Right kidney (tissue), 1 donor: ENCODE measurements at regions not wholly inside any gene's neighbourhood (a gene's known extent, or its start where the extent isn't known, plus 50 kb on each side); places are given as distances from the start of the nearest gene placed in this dataset.
"Not testable (repeated sequence)": the region's sequence is repeated elsewhere in the genome, so short reads cannot be mapped to it uniquely, and the experiment has no call there.

Experiments used
- DNase-seq: peaks from one replicate; pipeline ENCODE4 v3.0.0-alpha.2; 2016

DNA sequence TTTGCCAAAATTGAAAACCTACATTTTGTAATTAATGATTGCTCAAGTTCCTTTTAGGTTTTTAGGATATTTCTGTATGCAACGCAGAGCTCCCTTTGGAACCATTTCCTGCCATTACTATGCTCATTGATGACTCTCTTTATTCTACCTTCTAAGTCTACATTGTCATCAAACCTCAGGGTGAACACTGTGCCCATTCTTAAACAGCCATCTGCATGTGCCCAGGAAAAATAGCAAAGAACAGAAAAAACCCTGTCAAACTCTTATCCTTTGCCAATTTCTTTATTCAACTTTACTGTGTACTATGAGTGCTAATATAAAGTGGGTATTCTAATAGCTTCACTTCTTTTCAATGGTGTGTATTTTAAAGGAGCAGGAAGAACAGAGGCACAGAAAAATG is 1455.9 kb downstream of the ADGRL3 start:
- DNase-seq: no peak

DNA sequence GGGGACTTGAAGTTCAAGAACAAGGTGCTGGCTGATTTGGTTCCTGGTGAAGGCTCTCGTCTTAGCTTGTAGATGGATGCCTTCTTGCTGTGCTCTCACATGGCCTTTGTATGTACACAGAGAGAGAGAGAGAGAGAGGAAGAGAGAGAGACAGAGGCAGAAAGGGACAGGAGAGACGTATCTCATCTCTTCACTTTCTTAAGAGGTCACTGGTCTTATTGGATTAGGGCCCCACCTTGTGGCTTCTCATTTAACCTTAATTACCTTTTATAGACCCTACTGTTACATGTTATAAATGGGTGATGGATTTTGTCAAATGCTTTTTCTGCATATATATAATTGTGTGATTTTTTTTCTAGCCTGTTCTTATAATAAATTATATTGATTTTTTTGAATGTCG is 1444.2 kb downstream of the ADGRL3 start:
- peak; percentile 10 for DNase-seq

DNA sequence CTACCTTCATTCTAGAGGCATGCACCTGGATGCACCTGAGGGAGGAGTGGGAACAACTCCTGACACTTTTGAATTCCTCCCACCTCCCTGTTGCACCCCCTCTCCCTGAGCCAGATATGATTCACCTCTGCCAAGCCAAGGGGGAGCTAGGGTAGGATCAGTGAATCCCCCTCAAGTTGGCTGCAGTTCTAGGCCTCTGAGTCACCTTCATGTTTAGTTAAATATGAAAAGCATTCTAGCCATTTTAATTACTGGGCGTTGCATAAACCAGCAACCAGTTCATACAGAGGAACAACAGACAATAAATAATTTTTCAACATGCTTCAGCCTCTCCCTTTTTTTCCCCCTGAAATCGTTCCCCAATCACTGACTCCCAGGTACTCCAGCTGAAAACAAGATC is 1440.2 kb downstream of the ADGRL3 start:
- DNase-seq: no peak

DNA sequence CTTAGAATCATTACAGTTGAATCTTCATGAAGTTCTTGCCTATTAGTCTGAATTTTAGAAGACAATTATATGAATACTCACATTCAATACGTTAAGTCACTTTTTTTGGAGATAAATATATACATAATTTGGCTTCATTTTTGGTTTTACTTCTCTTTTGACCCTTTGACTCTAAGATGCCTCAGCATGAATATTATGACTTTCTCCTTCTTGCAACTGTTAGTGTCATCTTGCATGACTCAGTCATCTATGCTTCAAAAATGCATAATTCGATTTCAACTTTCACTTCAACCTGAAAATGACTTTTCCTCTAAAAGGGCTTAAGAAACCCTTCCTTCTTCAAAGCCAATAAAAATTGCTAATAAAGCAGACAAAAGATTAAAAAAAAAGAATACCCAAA is 1427.5 kb downstream of the ADGRL3 start:
- DNase-seq: no peak

DNA sequence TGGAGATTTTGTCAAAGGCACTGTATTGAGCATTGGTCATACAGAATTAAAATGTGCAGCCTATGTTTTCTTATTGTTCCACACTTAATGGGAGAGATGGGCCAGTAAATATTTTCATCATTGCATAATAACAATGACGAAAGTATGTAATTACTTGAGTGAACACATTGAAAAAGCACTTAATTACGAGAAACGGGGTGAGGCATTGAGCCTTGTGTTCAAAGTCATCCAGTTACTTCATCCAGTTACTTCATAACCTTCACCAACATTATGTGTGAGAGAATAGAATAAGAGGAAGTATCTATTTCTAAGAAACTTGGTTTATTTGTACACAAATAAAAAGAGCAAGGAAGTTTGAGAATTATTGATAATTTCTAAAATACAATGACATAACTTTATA is 1427.0 kb downstream of the ADGRL3 start:
- DNase-seq: no peak

DNA sequence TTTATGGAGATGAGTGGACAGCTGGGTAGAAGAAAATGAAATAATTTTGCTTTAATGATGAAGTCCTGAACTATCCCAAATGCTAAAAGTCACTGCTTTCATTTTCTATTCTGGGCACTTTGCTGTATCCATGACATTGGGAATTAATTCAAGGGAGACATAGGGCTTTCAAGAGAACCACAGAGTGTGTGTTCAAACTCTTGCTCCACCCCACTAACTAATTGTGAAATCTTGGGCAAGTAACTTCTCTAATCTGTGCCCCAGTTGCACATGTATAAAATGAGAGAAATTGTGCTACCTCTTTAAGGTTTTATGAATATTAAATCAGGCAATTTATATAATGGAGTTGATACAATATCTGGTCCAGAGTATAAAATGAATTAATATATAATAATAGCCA is 1422.0 kb downstream of the ADGRL3 start:
- DNase-seq: no peak

DNA sequence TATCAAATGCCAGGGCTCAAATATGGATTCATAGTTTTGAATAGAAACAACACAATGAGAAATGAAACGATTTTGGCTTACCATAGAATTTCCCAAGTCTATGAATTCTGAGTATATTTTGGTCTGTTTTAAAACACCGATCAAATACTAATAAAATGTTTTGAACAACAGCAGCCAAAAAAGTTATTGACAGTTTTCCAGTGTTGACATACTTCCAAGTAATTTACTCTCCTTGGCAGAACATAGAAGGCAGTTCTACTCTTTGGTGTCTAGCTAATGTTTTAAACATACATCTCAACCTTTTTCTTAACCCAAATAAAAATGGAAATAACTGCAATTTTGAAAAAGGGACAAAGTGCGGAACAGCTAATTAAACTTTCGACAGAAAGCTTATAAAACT is 1419.8 kb downstream of the ADGRL3 start:
- no peak for DNase-seq

DNA sequence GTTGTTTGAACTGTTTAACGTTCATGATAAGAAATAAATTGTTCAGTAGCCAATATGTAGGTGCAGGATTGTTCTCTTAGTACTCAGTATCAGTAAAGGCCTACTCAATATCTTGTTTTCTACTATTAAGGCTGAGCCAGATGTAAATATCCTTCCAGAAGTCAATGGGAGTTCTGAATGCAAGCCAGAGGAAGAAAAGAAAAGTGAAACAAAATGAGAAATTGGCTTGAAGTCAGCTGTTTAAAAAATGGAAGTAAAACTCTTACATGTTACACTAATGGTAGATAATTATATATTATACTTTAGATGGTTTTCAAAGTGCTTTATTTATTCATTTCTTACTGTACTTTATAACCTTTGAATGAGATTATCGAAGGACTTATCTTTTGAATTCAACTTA is 1417.9 kb downstream of the ADGRL3 start:
- no peak for DNase-seq

DNA sequence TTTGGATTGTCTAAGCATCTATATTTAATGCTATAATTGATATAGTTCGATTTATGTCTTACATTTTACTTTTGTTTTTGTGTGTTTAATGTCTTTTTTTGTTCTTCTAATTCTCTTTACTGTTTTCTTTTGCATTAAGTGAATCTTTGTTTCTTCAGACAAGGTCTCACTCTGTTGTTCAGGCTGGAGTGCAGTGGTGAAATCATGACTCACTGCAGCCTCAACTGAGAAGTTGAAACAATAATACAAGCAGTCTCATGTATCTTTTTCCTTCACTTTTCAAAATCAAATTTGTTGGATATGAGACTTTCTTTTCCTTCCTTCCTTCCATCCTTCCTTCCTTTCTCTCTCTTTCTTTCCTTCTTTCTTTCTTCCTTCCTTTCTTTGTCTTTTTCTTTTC is 1401.6 kb downstream of the ADGRL3 start:
- no peak for DNase-seq

DNA sequence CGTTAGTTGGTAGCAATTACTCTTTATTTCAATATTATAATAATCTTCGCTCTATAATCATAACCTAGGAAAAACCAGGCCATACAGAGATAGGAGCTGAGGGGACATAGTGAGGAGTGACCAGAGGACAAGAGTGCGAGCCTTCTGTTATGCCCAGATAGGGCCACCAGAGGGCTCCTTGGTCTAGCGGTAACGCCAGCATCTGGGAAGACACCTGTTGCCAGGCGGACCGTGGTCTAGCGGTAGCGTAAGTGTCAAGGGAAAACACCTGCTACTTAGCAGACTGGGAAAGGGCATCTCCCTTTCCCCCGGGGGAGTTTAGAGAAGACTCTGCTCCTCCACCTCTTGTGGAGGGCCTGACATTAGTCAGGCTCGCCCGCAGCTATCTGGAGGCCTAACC is 1395.1 kb downstream of the ADGRL3 start:
- DNase-seq: not testable (repeated sequence)

DNA sequence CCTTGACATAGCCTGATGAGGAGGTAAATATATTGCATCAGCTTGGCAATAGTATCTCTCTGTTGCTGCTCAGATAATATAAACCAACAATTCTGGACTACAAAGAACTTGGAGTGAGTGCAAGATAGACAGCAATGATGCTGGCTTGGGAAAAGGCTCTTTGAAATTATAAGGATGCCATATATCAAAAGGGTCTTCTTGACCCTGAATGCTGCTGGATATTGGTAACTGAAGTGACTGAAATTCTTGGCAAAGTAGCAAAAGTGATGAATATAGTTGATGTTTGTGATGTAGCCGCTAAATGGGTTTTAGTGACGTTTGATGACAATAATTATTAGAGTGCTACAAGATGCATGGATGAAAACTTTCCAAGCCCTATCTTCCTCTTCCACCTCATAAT is 1391.6 kb downstream of the ADGRL3 start:
- no peak for DNase-seq

DNA sequence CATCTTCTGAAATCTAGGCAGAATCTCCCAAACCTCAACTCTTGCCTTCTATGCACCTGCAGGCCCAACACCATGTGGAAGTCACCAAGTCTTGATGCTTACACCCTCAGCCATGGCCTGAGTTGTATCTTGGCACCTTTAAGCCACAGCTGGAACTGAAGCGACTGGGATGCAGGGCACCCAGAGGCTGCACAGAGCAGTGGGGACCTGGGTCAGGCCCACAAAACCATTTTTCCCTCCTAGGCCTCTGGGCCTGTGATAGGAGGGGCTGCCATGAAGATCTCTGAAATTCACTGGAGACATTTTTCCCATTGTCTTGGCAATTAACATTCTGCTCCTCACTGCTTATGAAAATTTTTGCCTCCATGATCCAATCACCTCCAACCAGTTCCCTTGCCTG is 1388.5 kb downstream of the ADGRL3 start:
- DNase-seq: no peak

DNA sequence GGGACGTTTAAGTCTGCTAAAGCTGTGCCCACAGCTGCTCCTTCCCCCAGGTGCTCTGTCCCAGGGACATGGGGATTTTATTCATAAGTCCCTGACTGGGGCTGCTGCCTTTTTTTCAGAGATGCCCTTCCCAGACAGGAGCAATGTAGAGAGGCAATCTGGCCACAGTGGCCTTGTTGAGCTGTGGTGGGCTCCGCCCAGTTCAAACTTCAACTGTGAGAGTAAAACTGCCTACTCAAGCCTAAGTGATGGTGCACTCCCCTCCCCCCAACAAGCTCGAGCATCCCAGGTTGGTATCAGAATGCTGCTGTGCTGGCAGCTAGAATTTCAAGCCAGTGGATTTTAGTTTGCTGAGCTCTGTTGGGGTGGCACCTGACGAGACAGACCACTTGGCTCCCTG is 1371.4 kb downstream of the ADGRL3 start:
- no peak for DNase-seq

DNA sequence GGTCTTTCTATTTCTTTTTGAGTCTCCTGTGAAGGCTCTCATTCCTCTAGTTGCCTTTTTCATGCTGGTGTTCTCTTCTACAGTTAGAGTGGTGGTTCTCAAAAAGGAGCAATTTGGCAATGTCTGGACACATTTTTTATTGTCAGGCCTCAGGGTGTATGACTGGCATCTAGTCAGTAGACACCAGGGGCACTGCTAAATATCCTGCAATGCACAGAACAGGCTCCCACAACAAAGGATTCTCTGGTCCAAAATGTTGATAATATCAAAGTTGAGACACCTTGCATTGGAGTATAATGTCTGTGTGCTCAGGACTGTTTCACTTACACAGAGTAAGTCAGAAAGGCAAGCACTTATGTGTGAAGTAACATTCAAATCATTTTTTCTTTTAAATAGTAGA is 1360.7 kb downstream of the ADGRL3 start:
- no peak for DNase-seq

DNA sequence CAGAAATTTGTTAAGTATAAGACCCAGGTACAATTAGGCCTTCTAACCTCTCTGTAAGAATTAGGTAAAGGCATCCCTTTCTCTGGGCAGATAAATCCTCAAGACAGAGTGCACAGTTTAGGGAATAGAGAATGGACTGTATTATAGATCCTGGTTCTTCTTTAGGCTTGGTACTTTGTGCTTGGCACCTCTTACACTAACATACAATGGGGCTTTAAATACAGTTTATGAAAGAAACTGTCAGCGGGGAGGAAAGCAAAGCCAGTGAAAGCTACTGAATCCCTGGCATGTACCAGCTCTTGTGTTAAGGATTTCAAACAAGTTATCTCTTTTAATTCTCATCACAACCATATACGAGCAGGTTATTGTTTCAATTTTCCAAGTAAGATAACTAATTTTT is 1350.0 kb downstream of the ADGRL3 start:
- DNase-seq: no peak

DNA sequence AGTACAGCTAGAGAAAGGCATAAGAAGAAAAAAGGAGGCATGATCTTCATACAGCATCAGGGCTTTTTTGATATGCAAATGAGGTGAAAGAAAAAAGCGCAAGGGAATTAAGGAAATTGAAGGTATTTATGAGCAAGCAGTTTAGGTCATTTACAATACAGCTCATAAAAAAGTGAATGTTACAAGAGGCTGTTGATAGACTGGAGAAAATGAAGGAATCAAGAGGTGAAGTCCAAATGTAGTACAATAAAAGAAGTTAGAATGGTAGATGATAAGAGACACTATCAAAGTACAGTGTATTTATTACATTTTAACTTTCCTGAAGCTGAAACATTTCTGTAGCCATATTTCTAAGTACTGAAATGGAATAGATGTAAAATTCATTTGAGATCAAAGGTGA is 1349.5 kb downstream of the ADGRL3 start:
- DNase-seq: no peak

DNA sequence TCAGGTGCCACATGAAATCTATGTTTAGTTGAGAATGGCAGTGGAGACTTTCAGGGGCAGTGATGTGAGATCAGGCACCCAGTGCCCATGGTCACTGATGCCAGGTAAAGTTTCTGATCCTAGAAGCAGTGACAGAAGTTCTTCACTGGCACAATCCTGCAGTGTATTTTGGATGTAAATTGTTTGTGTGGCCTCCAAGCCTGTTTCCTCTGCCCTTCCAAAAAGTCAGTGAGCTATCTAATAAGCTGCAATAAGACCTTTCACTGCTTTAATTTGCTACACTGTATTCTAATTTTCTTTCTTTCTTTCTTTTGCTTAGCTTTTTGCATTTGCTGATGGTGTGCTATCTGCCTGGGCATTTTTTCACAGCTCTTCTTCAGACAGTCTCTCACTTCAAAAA is 1348.6 kb downstream of the ADGRL3 start:
- DNase-seq: no peak

DNA sequence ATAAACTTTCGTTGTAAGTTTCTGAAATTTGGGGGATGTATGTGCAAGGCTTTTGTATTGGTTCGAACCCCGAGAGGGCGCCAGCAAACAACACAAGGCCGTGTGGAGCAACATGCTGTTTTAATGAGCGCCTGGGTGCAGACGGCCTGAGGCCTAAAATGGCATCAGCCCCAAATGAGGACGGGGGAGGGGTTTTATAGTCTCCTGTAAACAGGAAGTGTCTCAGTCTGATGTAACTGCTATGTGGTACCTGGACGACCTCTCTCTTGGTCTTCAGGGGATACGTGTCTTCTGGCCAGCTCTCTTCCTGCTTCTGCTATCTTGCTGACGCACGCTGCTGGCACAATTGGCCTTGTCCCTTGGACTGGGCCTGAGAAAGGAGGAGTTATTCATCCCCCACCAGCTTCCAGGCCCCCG is 1348.0 kb downstream of the ADGRL3 start:
- DNase-seq: no peak

DNA sequence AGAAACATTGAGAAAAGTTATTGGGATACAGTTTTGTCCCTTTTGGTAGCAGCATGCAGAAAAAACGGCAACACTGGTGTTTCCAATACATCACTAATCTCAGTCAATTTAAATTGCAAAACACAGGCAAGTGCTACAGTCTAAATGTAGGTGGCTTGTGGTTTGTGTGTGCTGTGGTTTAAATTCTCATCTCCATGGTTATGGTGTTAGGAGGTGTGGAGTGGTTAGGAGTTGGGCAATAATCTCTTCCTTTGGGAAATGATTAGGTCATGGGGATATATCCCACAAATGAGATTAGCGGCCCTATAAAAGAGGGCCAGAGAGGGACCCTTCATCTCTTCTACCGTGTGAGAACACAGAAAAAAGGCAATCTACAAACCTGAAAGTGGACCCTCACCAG is 1344.3 kb downstream of the ADGRL3 start:
- no peak for DNase-seq

DNA sequence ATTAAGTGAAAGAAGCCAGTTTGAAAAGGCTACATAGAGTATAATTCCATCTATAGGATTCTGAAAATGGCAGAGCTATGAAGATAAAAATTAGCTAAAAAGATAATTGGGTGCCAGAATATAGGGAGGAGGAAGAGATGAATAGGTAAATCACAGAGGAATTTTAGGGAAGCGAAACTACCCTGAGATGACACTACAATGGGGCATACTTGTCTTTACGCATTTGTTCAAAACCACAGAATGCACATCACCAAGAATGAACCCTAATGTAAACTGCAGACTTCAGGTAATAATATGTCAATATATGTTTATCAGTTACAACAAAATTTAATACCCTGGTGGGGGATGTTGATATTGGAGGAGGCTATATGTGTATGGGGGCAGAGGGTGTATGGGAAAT is 1342.9 kb downstream of the ADGRL3 start:
- no peak for DNase-seq

DNA sequence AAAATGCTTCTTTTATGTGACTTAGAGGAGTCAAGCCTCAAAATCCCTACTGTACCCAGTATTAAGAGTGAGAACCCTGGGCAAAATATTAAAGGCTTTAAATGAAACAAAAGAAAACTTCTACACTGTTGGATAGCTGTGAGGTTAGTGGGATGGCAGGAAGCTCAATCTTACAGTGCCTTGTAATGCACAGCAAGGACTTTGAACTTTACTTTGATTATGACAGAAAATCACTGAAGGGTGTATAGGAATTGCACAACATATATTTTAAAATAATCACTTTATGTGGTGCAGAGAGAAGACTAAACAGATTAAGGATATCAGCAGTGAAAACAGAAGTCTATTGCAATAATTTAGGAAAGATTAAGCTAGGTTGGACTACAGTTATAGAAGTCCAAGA is 1333.4 kb downstream of the ADGRL3 start:
- DNase-seq: no peak

DNA sequence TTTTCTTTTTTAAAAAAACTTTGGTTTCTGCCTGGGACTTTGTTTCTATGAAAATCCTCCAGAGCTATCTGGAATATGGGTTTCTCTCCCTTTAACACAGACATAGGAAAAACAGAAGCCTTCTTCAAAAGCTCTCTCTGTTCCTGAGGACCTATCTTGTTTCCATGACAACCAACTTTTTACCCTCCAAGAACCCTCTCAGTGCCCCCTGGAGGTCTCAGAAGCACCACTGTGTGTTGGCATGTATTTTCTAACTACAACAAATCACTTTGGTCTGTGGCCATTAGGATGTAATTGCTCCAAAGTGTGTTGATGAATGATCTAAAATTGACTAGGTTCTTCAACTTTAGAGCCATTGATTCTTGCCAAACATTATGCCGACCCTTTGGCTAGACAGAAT is 1331.6 kb downstream of the ADGRL3 start:
- DNase-seq: no peak

DNA sequence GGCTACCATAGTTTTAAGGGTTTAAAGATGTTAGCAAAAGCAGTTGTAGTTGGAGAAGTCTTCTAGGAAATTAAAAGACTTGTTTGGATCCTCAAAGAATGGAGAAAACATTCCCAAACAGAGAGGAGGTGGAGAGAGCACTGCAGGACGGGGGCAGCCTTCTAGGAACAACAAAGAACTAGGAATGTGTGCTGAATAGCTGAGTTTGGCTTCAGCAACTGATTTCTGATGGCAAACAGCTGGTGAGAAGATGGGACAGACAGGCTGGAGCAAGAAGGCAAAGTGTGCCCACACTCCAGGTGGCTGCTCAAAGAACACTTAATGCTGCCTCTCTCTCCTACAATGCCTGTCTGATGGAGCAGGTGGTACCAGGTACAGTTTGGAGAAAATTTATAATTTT is 1331.1 kb downstream of the ADGRL3 start:
- no peak for DNase-seq

DNA sequence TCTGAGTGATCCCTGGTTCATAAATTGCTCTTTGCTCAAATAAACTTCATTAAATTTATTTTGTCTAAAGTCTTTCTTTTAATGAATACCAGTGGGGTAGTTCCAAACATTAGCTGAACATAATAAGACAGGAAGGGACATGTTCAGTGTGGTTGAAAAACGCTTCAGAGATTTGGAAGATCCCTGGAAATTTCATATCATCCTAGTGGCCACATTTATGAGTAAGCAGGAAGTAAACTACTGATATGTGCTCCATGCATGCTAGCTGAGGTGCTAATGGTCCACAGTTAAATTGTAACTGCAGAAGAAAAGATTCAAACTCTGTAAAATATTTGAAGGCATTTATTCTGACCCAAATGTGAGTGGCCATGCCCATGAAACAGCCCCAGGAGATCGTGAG is 1328.7 kb downstream of the ADGRL3 start:
- DNase-seq: no peak

DNA sequence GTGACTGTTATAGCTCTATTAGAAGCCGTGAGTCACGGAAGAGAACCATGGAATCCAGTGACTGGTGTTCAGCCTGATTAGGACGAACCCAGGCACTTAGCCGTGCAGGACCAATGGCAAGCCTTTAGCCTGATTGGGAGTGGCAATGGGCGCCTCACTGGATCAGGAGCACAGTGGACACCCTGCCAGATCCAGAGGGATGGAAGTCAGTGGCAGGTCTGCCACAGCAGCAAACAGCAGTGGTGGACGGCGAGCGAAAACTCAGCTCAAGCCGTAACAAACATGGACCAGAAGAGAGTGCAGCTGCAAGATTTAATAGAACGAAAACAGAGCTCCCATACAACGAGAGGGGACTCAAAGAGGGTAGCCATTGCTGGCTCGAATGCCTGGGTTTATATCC is 1326.5 kb downstream of the ADGRL3 start:
- DNase-seq: no peak

DNA sequence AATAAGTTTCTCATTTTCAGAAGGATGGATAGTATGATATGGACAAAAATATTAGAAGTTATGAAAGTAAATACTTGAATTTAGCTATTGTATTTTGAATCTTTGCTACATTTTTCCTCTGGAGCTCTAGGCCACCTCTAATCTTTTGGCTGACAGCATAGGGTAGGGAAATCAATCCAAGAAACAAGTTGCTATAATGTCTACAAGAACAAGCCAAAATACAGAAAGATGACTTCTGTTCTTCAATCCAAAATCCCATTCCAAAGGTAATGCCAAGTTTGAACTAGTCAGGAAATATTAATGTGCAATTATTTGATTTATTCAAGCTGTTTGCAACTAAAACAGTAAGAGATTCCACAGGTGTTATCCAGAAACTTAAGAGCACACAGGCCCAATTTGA is 1323.1 kb downstream of the ADGRL3 start:
- DNase-seq: no peak
